Mammary epithelial cell (primary cell): ENCODE measurements at regions not wholly inside any gene's neighbourhood (a gene's known extent, or its start where the extent isn't known, plus 50 kb on each side); places are given as distances from the start of the nearest gene placed in this dataset.

ENCODE experiments used
- CTCF ChIP-seq, 2 donors: IDR thresholded peaks in 1 of 2; conservative IDR thresholded peaks in 1 of 2; 2 replicates each; pipeline ENCODE4 v1.5.1; 2011 to 2012; ENCODE audit warnings: inconsistent platforms in 2 of 2, low read length in 2 of 2, mild to moderate bottlenecking in 2 of 2, control low read depth in 1 of 2, low read depth in 1 of 2; ENCODE audit not compliant: insufficient read depth in 1 of 2; ENCODE audit errors: extremely low read depth in 1 of 2
- EZH2 ChIP-seq: IDR thresholded peaks from 2 replicates; pipeline ENCODE4 v1.6.1; 2012; ENCODE audit warnings: low read length, inconsistent platforms, borderline replicate concordance

GRCh38 chr5:67549947-67550346, 353.3 kb upstream of the CD180 start:
- no peak for TF ChIP-seq CTCF (conservative IDR thresholded peaks at IDR 0.05 in 1 of 2, IDR thresholded peaks at IDR 0.05 in 1 of 2; ENCODE audit: extremely low read depth in 1 of 2, insufficient read depth in 1 of 2, low read depth in 1 of 2, low read length in 2 of 2)
- no peak for TF ChIP-seq EZH2
